Loucy (cell line): ENCODE measurements at regions not wholly inside any gene's neighbourhood (a gene's known extent, or its start where the extent isn't known, plus 50 kb on each side); places are given as distances from the start of the nearest gene placed in this dataset.

Experiments
- H2AFZ ChIP-seq: fragments of 200-600 bp; sonication (generic); 2 replicates; pipeline ENCODE4 v1.6.0; 2016; ENCODE audit warnings: antibody characterized with exemption, mild to moderate bottlenecking, low read length, moderate library complexity
- H3F3A ChIP-seq: fragments of 200-600 bp; 2 replicates; pipeline ENCODE4 v1.6.0; 2016; ENCODE audit warnings: antibody characterized with exemption, low read depth, mild to moderate bottlenecking
- H3K27me3 ChIP-seq: fragments of 200-600 bp; sonication (generic); 2 replicates; pipeline ENCODE4 v1.6.1; 2014; ENCODE audit warnings: low read length, mild to moderate bottlenecking; ENCODE audit not compliant: insufficient read depth, poor library complexity, severe bottlenecking
- H3K36me3 ChIP-seq: fragments of 200-600 bp; sonication (generic); 2 replicates; pipeline ENCODE4 v1.6.1; 2016; ENCODE audit warnings: low read length; ENCODE audit not compliant: insufficient read depth
- H3K4me1 ChIP-seq: fragments of 200-600 bp; sonication (generic); 2 replicates; pipeline ENCODE4 v1.5.1; 2014; ENCODE audit warnings: low read length, mild to moderate bottlenecking; ENCODE audit not compliant: insufficient read depth, poor library complexity, severe bottlenecking
- H3K4me2 ChIP-seq: fragments of 200-600 bp; sonication (generic); 2 replicates; pipeline ENCODE4 v1.6.0; 2014; ENCODE audit warnings: antibody characterized with exemption, low read length, low read depth, mild to moderate bottlenecking; ENCODE audit not compliant: poor library complexity, severe bottlenecking
- H3K4me3 ChIP-seq: fragments of 200-600 bp; sonication (generic); 2 replicates; pipeline ENCODE4 v1.5.1; 2014; ENCODE audit warnings: low read length, mild to moderate bottlenecking, mixed read lengths; ENCODE audit not compliant: poor library complexity, severe bottlenecking
- H3K79me2 ChIP-seq: fragments of 200-600 bp; sonication (generic); 2 replicates; pipeline ENCODE4 v1.6.1; 2014; ENCODE audit warnings: low read length; ENCODE audit not compliant: insufficient read depth
- H3K9ac ChIP-seq: fragments of 200-600 bp; sonication (generic); 2 replicates; pipeline ENCODE4 v1.6.0; 2014; ENCODE audit warnings: mild to moderate bottlenecking, low read depth, low read length, moderate library complexity; ENCODE audit not compliant: poor library complexity, severe bottlenecking
- H3K9me2 ChIP-seq: fragments of 200-600 bp; sonication (generic); replicated peaks from 2 replicates; pipeline ENCODE4 v1.6.1; 2016; ENCODE audit warnings: low read depth, low read length, mixed read lengths
- H3K9me3 ChIP-seq: fragments of 200-600 bp; sonication (generic); 2 replicates; pipeline ENCODE4 v1.6.1; 2014; ENCODE audit warnings: mild to moderate bottlenecking, antibody characterized with exemption, low read length, low read depth; ENCODE audit not compliant: insufficient read depth
- H4K20me1 ChIP-seq: fragments of 200-600 bp; sonication (generic); 2 replicates; pipeline ENCODE4 v1.6.0; 2014; ENCODE audit warnings: antibody characterized with exemption, low read length, mild to moderate bottlenecking; ENCODE audit not compliant: insufficient read depth, poor library complexity, severe bottlenecking
- CTCF ChIP-seq: fragments of 200-600 bp; sonication (generic); conservative IDR thresholded peaks from 2 replicates; pipeline ENCODE4 v1.5.1; 2014; ENCODE audit warnings: mild to moderate bottlenecking, antibody characterized with exemption, low read length
- EZH2phosphoT487 ChIP-seq: fragments of 200-600 bp; IDR thresholded peaks from 2 replicates; pipeline ENCODE4 v1.6.1; 2018; ENCODE audit warnings: antibody characterized with exemption, mild to moderate bottlenecking, moderate library complexity, borderline replicate concordance

GRCh38 chr3:59472541-59472940 is 422.7 kb upstream of the CFAP20DC start:
- Histone ChIP-seq H3K4me3 (no peak overlapping the region), H3K36me3 (no peaks in the 10 kb centered on the region), H3K4me2 (no peak overlapping the region), H3K27me3 (no peaks in the 10 kb centered on the region), H3K79me2 (no peaks in the 10 kb centered on the region), H4K20me1 (no peaks in the 10 kb centered on the region), H2AFZ (no peak overlapping the region), H3K9me2 (no peaks in the 10 kb centered on the region), H3K9ac (no peak overlapping the region), H3K4me1 (no peaks in the 10 kb centered on the region), H3K9me3 (peaks cover 9% of the 10 kb centered on the region; the same call in 1 of the 2 replicates), H3F3A (no peaks in the 10 kb centered on the region)
- TF ChIP-seq CTCF = no peak
- TF ChIP-seq EZH2phosphoT487 = no peak

- H3K9me3 ChIP-seq = peaks cover 9% of the 10 kb centered on the region; the same call in 1 of the 2 replicates
- no peak for TF ChIP-seq EZH2phosphoT487
- TF ChIP-seq CTCF = no peak
- no peaks in the 10 kb centered on the region for H3K79me2 ChIP-seq
- H3K9me2 ChIP-seq = no peaks in the 10 kb centered on the region
- H3K36me3 ChIP-seq = no peaks in the 10 kb centered on the region
- H3K4me3 ChIP-seq = no peak overlapping the region
- H3K4me1 ChIP-seq = no peaks in the 10 kb centered on the region
- H2AFZ ChIP-seq = no peak overlapping the region; the same call in 1 of the 2 replicates
- H3F3A ChIP-seq = no peaks in the 10 kb centered on the region
- H3K4me2 ChIP-seq = no peak overlapping the region
- no peak overlapping the region for H3K9ac ChIP-seq
- H4K20me1 ChIP-seq = no peaks in the 10 kb centered on the region
- H3K27me3 ChIP-seq = no peaks in the 10 kb centered on the region
These were observed 420.3 kb upstream of the CFAP20DC start for GRCh38 chr3:59469948-59470723.

- Histone ChIP-seq H3K36me3 (no peaks in the 10 kb centered on the region), H3K4me2 (no peak overlapping the region), H2AFZ (no peak overlapping the region), H3K4me3 (no peak overlapping the region), H4K20me1 (no peaks in the 10 kb centered on the region), H3K9me3 (peaks cover 9% of the 10 kb centered on the region; the same call in 1 of the 2 replicates), H3K9me2 (no peaks in the 10 kb centered on the region), H3K27me3 (no peaks in the 10 kb centered on the region), H3K4me1 (no peaks in the 10 kb centered on the region), H3F3A (no peaks in the 10 kb centered on the region), H3K79me2 (no peaks in the 10 kb centered on the region), H3K9ac (no peak overlapping the region)
- TF ChIP-seq EZH2phosphoT487 (no peak), CTCF (no peak)
These were observed 417.7 kb upstream of the CFAP20DC start for GRCh38 chr3:59467476-59467875.
